Gastrocnemius medialis (tissue), 4 donors: ENCODE measurements at regions not wholly inside any gene's neighbourhood (a gene's known extent, or its start where the extent isn't known, plus 50 kb on each side); places are given as distances from the start of the nearest gene placed in this dataset.
"Not testable (repeated sequence)": the region's sequence is repeated elsewhere in the genome, so short reads cannot be mapped to it uniquely, and the experiment has no call there.

Experiments used
- ATAC-seq, 2 donors: fragments of 150-250 bp; one replicate each; pipeline ENCODE4 v1.9.1; 2016
- DNase-seq, 2 donors: peaks; one replicate each; pipeline ENCODE4 v3.0.0-alpha.2; 2019
- H3K27ac ChIP-seq, 4 donors: fragments of 200-600 bp; sonication (generic); 1 replicate in 1 of 4; 2 replicates in 3 of 4; pipeline ENCODE4 v1.5.1; 2016 to 2018; ENCODE audit warnings: mild to moderate bottlenecking in 2 of 4, moderate library complexity in 1 of 4
- H3K27me3 ChIP-seq, 3 donors: fragments of 200-600 bp; sonication (generic) in 2 of 3; 1 replicate in 1 of 3; 2 replicates in 2 of 3; pipeline versions ENCODE4 v1.5.1 to v1.6.0; 2016 to 2019; ENCODE audit warnings: mild to moderate bottlenecking in 1 of 3, moderate library complexity in 1 of 3
- H3K36me3 ChIP-seq, 2 donors: fragments of 200-600 bp; sonication (generic) in 1 of 2; one replicate each; pipeline ENCODE4 v1.5.1; 2017 to 2018
- H3K4me1 ChIP-seq, 2 donors: fragments of 200-600 bp; sonication (generic) in 1 of 2; one replicate each; pipeline ENCODE4 v1.5.1; 2016 to 2017; ENCODE audit warnings: mild to moderate bottlenecking in 2 of 2
- H3K4me3 ChIP-seq, 4 donors: fragments of 200-600 bp; sonication (generic) in 3 of 4; 1 replicate in 1 of 4; 2 replicates in 3 of 4; pipeline ENCODE4 v1.5.1; 2016 to 2019; ENCODE audit warnings: mild to moderate bottlenecking in 2 of 4
- H3K9me3 ChIP-seq, 3 donors: fragments of 200-600 bp; sonication (generic) in 2 of 3; 1 replicate in 1 of 3; 2 replicates in 2 of 3; pipeline ENCODE4 v1.5.1; 2016 to 2019
- POLR2A ChIP-seq, 2 donors: fragments of 450-650 bp; IDR thresholded peaks; one replicate each; pipeline ENCODE4 v1.6.1; 2017; ENCODE audit warnings: antibody characterized with exemption in 2 of 2, mild to moderate bottlenecking in 2 of 2, moderate library complexity in 2 of 2
- in situ Hi-C, 4 donors: fragments of 200-750 bp; cut with MboI; loops; one replicate each; pipeline versions ENCODE4 v1.15.0 to v1.8.0; 2017; ENCODE audit warnings: low sequenced_read_pairs in 4 of 4
- intact Hi-C: fragments of 100-400 bp; cut with DNase I; formaldehyde crosslinking; loops from one replicate; pipeline ENCODE4 v1.15.1; 2023; ENCODE audit warnings: low total_unique reads
- TF ChIP-seq, protein P1 (sequence below), 5 experiments: fragments of 450-650 bp in 3 of 5; fragments of 200-600 bp in 2 of 5; sonication (generic) in 2 of 5; IDR thresholded peaks in 4 of 5; conservative IDR thresholded peaks in 1 of 5; 1 replicate in 4 of 5; 2 replicates in 1 of 5; pipeline ENCODE4 v1.5.1; 2016 to 2019; ENCODE audit warnings: antibody characterized with exemption in 5 of 5, mild to moderate bottlenecking in 3 of 5, moderate library complexity in 3 of 5

GRCh38 chr14:45559626-45560025, 306.6 kb upstream of the MIS18BP1 start:
- intact Hi-C loops, result no loop called here
- Histone ChIP-seq H3K27ac (no peak overlapping the region), H3K9me3 (no peaks in the 10 kb centered on the region), H3K4me1 (no peaks in the 10 kb centered on the region), H3K36me3 (no peaks in the 10 kb centered on the region), H3K27me3 (no peaks in the 10 kb centered on the region), H3K4me3 (no peak overlapping the region)
- DNase-seq, result no peak
- no peak for ATAC-seq
- TF ChIP-seq, protein P1, sequence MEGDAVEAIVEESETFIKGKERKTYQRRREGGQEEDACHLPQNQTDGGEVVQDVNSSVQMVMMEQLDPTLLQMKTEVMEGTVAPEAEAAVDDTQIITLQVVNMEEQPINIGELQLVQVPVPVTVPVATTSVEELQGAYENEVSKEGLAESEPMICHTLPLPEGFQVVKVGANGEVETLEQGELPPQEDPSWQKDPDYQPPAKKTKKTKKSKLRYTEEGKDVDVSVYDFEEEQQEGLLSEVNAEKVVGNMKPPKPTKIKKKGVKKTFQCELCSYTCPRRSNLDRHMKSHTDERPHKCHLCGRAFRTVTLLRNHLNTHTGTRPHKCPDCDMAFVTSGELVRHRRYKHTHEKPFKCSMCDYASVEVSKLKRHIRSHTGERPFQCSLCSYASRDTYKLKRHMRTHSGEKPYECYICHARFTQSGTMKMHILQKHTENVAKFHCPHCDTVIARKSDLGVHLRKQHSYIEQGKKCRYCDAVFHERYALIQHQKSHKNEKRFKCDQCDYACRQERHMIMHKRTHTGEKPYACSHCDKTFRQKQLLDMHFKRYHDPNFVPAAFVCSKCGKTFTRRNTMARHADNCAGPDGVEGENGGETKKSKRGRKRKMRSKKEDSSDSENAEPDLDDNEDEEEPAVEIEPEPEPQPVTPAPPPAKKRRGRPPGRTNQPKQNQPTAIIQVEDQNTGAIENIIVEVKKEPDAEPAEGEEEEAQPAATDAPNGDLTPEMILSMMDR (IDR thresholded peaks at IDR 0.05 in 4 of 5, conservative IDR thresholded peaks at IDR 0.05 in 1 of 5), result no peak
- no peak for TF ChIP-seq POLR2A (IDR thresholded peaks at IDR 0.05)
- in situ Hi-C loops, result no loop called here

DNA sequence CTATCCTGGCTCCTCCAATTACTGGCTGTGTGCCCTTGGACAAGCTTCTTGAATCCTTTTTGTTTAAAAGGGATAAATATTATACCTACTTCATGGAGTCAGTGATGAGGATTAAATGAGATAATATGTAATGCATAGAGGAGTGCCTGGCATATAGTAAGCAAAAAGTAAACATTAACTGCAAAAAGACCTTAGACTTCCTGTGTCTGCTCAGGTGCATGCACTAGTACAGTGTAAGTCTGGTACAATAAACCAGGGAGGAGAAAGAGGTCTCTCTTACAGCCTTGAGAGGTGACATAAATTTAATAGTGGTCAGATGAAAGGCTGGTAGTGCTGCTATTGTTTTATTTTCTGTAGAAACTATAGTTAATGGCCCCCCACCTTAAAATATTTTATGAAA, 305.2 kb upstream of the MIS18BP1 start:
- Histone ChIP-seq H3K9me3 (no peaks in the 10 kb centered on the region), H3K36me3 (no peaks in the 10 kb centered on the region), H3K27ac (no peak overlapping the region), H3K27me3 (no peaks in the 10 kb centered on the region), H3K4me1 (no peaks in the 10 kb centered on the region), H3K4me3 (no peak overlapping the region)
- DNase-seq (no peak), ATAC-seq (no peak)
- intact Hi-C loops (no loop called here), in situ Hi-C loops (no loop called here)
- TF ChIP-seq POLR2A (IDR thresholded peaks at IDR 0.05), result no peak
- TF ChIP-seq, protein P1 (IDR thresholded peaks at IDR 0.05 in 4 of 5, conservative IDR thresholded peaks at IDR 0.05 in 1 of 5), result no peak

DNA sequence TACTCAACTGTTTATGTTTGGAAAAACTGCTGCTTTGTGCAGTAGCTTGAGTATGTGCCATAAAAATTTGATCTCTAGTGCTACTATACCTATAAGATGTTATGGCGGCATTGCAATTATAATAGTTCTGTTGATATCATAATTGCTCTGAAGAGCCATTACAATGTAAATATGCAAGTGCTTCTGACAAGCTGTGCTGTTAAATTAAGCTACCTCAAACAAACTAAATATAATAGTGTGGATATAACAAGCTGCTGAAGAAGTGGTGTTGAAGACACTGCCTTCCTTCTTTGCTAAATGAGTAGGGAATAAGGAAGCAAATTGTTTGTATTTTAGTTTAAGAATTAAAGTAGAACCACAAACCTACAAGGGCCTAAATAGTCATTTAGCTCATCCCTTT, 301.0 kb upstream of the MIS18BP1 start:
- Histone ChIP-seq H3K4me1 (no peaks in the 10 kb centered on the region), H3K36me3 (no peaks in the 10 kb centered on the region), H3K27ac (no peak overlapping the region), H3K9me3 (no peaks in the 10 kb centered on the region), H3K27me3 (no peaks in the 10 kb centered on the region), H3K4me3 (no peak overlapping the region)
- in situ Hi-C loops (no loop called here), intact Hi-C loops (no loop called here)
- DNase-seq, result no peak
- no peak for TF ChIP-seq POLR2A (IDR thresholded peaks at IDR 0.05)
- TF ChIP-seq, protein P1 (IDR thresholded peaks at IDR 0.05 in 4 of 5, conservative IDR thresholded peaks at IDR 0.05 in 1 of 5), result no peak
- ATAC-seq, result no peak

DNA sequence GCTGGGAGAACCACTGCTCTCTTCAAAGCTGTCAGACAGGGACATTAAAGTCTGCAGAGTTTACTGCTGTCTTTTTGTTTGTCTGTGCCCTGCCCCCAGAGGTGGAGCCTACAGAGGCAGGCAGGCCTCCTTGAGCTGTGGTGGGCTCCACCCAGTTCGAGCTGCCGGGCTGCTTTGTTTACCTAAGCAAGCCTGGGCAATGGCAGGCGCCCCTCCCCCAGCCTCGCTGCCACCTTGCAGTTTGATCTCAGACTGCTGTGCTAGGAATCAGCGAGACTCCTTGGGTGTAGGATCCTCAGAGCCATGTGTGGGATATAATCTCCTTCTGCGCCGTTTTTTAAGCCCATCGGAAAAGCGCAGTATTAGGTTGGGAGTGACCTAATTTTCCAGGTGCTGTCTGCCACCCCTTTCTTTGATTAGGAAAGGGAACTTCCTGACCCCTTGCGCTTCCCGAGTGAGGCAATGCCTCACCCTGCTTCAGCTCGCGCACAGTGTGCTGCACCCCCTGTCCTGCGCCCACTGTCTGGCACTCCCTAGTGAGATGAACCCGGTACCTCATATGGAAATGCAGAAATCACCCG, 298.3 kb upstream of the MIS18BP1 start:
- H3K9me3 ChIP-seq, in situ Hi-C loops, H3K4me3 ChIP-seq, H3K27ac ChIP-seq, H3K27me3 ChIP-seq, ATAC-seq, H3K4me1 ChIP-seq, intact Hi-C loops, DNase-seq, H3K36me3 ChIP-seq: not testable (repeated sequence)

DNA sequence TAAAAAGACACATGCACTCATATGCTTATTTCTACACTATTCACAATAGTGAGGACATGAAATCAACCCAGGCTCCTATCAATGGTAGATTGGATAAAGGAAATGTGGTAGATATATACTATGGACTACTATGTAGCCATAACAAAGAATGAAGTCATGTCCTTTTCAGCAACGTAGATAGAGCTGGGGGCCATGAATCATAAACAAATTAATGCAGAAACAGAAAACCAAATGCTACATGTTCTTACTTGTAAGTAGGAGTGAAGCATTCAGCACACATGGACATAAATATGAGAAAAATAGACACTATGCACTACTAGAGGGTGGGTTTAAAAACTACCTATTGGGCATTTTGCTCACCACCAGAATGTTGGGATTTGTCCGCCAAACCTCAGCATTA, 278.0 kb upstream of the MIS18BP1 start:
- intact Hi-C loops, result no loop called here
- TF ChIP-seq POLR2A (IDR thresholded peaks at IDR 0.05), result no peak
- TF ChIP-seq, protein P1 (IDR thresholded peaks at IDR 0.05 in 4 of 5, conservative IDR thresholded peaks at IDR 0.05 in 1 of 5), result no peak
- in situ Hi-C loops, result no loop called here

More for the DNA sequence above, 278.0 kb upstream of the MIS18BP1 start:
- Histone ChIP-seq H3K4me1 (no peaks in the 10 kb centered on the region), H3K27ac (no peak overlapping the region), H3K27me3 (no peaks in the 10 kb centered on the region), H3K4me3 (no peak overlapping the region), H3K9me3 (no peaks in the 10 kb centered on the region), H3K36me3 (no peaks in the 10 kb centered on the region)
- ATAC-seq (no peak), DNase-seq (no peak)
